Glutamatergic neuron (in vitro differentiated cells): ENCODE measurements at regions not wholly inside any gene's neighbourhood (a gene's known extent, or its start where the extent isn't known, plus 50 kb on each side); places are given as distances from the start of the nearest gene placed in this dataset.

Experiments
- DNase-seq: peaks from one replicate; pipeline ENCODE4 v3.0.0; 2022
- H3K27ac Mint-ChIP-seq: one replicate; pipeline ENCODE4 v1.8.0; 2020; ENCODE audit warnings: mild to moderate bottlenecking, mixed read lengths, inconsistent platforms; ENCODE audit not compliant: unreplicated experiment
- H3K27me3 Mint-ChIP-seq: one replicate; pipeline ENCODE4 v1.8.0; 2020; ENCODE audit warnings: mild to moderate bottlenecking, moderate library complexity, mixed read lengths, inconsistent platforms; ENCODE audit not compliant: unreplicated experiment
- H3K36me3 Mint-ChIP-seq: one replicate; pipeline ENCODE4 v1.8.0; 2020; ENCODE audit warnings: mild to moderate bottlenecking, mixed read lengths, inconsistent platforms; ENCODE audit not compliant: unreplicated experiment
- H3K4me1 Mint-ChIP-seq: one replicate; pipeline ENCODE4 v1.8.0; 2020; ENCODE audit warnings: mild to moderate bottlenecking, low read depth, mixed read lengths, inconsistent platforms; ENCODE audit not compliant: unreplicated experiment
- H3K4me3 Mint-ChIP-seq: one replicate; pipeline ENCODE4 v1.8.0; 2020; ENCODE audit warnings: mild to moderate bottlenecking, mixed read lengths, inconsistent platforms; ENCODE audit not compliant: unreplicated experiment
- H3K9me3 Mint-ChIP-seq: one replicate; pipeline ENCODE4 v1.8.0; 2020; ENCODE audit warnings: mild to moderate bottlenecking, moderate library complexity, mixed read lengths, inconsistent platforms; ENCODE audit not compliant: unreplicated experiment
- CTCF ChIP-seq: fragments of 200-600 bp; sonication (generic); IDR thresholded peaks from one replicate; pipeline ENCODE4 v1.5.0; 2021; ENCODE audit not compliant: partially characterized antibody, unreplicated experiment

- Mint-ChIP-seq H3K27ac (peak overlapping the region; percentile 28), H3K9me3 (peaks cover 9% of the 10 kb centered on the region), H3K36me3 (no peaks in the 10 kb centered on the region), H3K27me3 (peaks cover 5% of the 10 kb centered on the region), H3K4me1 (peaks cover 42% of the 10 kb centered on the region), H3K4me3 (peak overlapping the region; percentile 52)
- DNase-seq, result no peak
- no peak for TF ChIP-seq CTCF
These were observed 158.1 kb upstream of the CIBAR2 start for GRCh38 chr16:85270374-85270773.

GRCh38 chr16:85271198-85271597, 158.9 kb upstream of the CIBAR2 start:
- no peak for DNase-seq
- Mint-ChIP-seq H3K27me3 (peaks cover 5% of the 10 kb centered on the region), H3K9me3 (peaks cover 9% of the 10 kb centered on the region), H3K4me1 (peaks cover 41% of the 10 kb centered on the region), H3K36me3 (no peaks in the 10 kb centered on the region), H3K4me3 (peak overlapping the region; percentile 7), H3K27ac (peak overlapping the region; percentile 5)
- no peak for TF ChIP-seq CTCF

- Mint-ChIP-seq H3K27me3 (peaks cover 7% of the 10 kb centered on the region), H3K27ac (no peak overlapping the region), H3K4me1 (peaks cover 43% of the 10 kb centered on the region), H3K4me3 (no peak overlapping the region), H3K9me3 (peaks cover 6% of the 10 kb centered on the region), H3K36me3 (no peaks in the 10 kb centered on the region)
- TF ChIP-seq CTCF, result no peak
- DNase-seq, result no peak
These were observed 161.0 kb upstream of the CIBAR2 start for GRCh38 chr16:85273293-85273692.

- Mint-ChIP-seq H3K9me3 (peaks cover 4% of the 10 kb centered on the region), H3K4me3 (peak overlapping the region; percentile 55), H3K36me3 (no peaks in the 10 kb centered on the region), H3K4me1 (peaks cover 48% of the 10 kb centered on the region), H3K27ac (peak overlapping the region; percentile 73), H3K27me3 (peaks cover 7% of the 10 kb centered on the region)
- DNase-seq, result no peak
- no peak for TF ChIP-seq CTCF
These were observed 162.2 kb upstream of the CIBAR2 start for GRCh38 chr16:85274501-85274900.

- no peak for TF ChIP-seq CTCF
- Mint-ChIP-seq H3K9me3 (peaks cover 5% of the 10 kb centered on the region), H3K27ac (peak overlapping the region; percentile 73), H3K36me3 (no peaks in the 10 kb centered on the region), H3K4me1 (peaks cover 51% of the 10 kb centered on the region), H3K4me3 (peak overlapping the region; percentile 55), H3K27me3 (peaks cover 5% of the 10 kb centered on the region)
- no peak for DNase-seq
These were observed 162.7 kb upstream of the CIBAR2 start for GRCh38 chr16:85274924-85275323.
